ENCODE measurements at regions not wholly inside any gene's neighbourhood (a gene's known extent, or its start where the extent isn't known, plus 50 kb on each side); places are given as distances from the start of the nearest gene placed in this dataset.

- TF ChIP-seq, protein P1, sequence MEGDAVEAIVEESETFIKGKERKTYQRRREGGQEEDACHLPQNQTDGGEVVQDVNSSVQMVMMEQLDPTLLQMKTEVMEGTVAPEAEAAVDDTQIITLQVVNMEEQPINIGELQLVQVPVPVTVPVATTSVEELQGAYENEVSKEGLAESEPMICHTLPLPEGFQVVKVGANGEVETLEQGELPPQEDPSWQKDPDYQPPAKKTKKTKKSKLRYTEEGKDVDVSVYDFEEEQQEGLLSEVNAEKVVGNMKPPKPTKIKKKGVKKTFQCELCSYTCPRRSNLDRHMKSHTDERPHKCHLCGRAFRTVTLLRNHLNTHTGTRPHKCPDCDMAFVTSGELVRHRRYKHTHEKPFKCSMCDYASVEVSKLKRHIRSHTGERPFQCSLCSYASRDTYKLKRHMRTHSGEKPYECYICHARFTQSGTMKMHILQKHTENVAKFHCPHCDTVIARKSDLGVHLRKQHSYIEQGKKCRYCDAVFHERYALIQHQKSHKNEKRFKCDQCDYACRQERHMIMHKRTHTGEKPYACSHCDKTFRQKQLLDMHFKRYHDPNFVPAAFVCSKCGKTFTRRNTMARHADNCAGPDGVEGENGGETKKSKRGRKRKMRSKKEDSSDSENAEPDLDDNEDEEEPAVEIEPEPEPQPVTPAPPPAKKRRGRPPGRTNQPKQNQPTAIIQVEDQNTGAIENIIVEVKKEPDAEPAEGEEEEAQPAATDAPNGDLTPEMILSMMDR (conservative IDR thresholded peaks at IDR 0.05; ENCODE audit: low read depth, low read length) = no peak
- TF ChIP-seq EZH2 (IDR thresholded peaks at IDR 0.05; ENCODE audit: borderline replicate concordance, low read depth, low read length, poor library complexity, severe bottlenecking) = no peak
Observed at GRCh38 chr3:87052499-87053260, 61.7 kb upstream of the VGLL3 start.
